ENCODE measurements at regions not wholly inside any gene's neighbourhood (a gene's known extent, or its start where the extent isn't known, plus 50 kb on each side); places are given as distances from the start of the nearest gene placed in this dataset.

DNA sequence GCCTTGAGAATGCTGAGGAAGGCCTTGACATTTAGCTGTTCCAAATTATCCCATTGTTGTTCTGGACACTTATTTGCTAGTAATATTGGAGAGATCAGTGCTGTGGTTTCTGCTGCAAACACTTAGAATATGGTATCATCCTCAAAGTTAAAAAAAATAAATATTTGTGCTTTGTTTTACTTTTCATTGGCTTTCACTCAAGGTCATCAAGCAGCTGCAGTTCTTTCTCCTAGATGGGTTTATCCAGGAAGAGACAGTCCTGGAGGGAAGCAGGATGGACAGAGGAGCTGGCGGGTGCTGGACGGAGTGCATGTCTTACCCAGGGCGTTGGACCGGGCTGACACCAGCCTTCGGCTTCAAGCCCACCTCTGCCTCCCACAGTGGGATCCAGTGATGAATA, 193.6 kb downstream of the MTRR start (continued):
- no peak for TF ChIP-seq CBFB (IDR thresholded peaks at IDR 0.05; ENCODE audit: low read depth)

DNA sequence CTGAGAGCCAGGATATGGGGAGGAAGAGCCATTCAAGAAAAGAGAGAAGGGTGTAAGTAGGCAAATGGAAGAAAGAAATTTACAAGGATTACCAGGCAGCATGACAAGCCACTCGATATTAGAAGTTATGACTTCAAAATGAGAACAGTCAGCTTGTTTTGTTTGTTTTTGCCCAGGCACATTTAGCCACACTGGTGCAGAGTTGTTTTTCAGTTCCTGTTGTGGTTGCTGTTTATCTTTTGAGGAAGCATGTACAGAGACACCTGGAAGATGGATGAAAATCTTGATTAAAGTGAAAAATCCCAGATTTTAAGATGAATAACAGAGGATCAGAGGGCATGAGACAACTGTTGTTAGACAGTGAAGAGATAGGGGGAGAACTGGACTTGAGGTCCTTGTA, 199.1 kb downstream of the MTRR start:
- Histone ChIP-seq H3K9ac (ENCODE audit: control insufficient read depth, insufficient read depth, low read length) (no peak overlapping the region), H3K79me2 (ENCODE audit: control insufficient read depth, insufficient read depth, low read length) (no peaks in the 10 kb centered on the region), H3K4me3 (no peak overlapping the region), H3K9me3 (replicated peaks; ENCODE audit: control insufficient read depth, insufficient read depth, low read length) (no peaks in the 10 kb centered on the region), H3K27ac (ENCODE audit: control insufficient read depth, insufficient read depth) (no peak overlapping the region), H3K27me3 (replicated peaks in 1 of 2; ENCODE audit: control insufficient read depth in 2 of 2, insufficient read depth in 2 of 2, low read length in 1 of 2) (no peaks in the 10 kb centered on the region), H3K36me3 (ENCODE audit: control insufficient read depth in 2 of 2, insufficient read depth in 2 of 2, low read length in 1 of 2) (no peaks in the 10 kb centered on the region), H2AFZ (ENCODE audit: control insufficient read depth, low read depth, low read length) (no peak overlapping the region), H3K4me2 (ENCODE audit: control insufficient read depth, insufficient read depth) (no peak overlapping the region), H3K4me1 (ENCODE audit: control insufficient read depth, insufficient read depth, low read length) (no peaks in the 10 kb centered on the region), H4K20me1 (ENCODE audit: control insufficient read depth, insufficient read depth) (no peaks in the 10 kb centered on the region)
- BruUV-seq (replicated peaks): no TSS peak
- in situ Hi-C loops (cut with MboI): no loop called here
- ATAC-seq: no peak
- no peak for FAIRE-seq
- TF ChIP-seq, protein P1, sequence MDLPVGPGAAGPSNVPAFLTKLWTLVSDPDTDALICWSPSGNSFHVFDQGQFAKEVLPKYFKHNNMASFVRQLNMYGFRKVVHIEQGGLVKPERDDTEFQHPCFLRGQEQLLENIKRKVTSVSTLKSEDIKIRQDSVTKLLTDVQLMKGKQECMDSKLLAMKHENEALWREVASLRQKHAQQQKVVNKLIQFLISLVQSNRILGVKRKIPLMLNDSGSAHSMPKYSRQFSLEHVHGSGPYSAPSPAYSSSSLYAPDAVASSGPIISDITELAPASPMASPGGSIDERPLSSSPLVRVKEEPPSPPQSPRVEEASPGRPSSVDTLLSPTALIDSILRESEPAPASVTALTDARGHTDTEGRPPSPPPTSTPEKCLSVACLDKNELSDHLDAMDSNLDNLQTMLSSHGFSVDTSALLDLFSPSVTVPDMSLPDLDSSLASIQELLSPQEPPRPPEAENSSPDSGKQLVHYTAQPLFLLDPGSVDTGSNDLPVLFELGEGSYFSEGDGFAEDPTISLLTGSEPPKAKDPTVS (IDR thresholded peaks at IDR 0.05; ENCODE audit: low read depth, low read length): no peak
- peak; percentile 15; the same call in 1 of the 2 replicates for TF ChIP-seq SPI1 (IDR thresholded peaks at IDR 0.05; ENCODE audit: borderline replicate concordance, insufficient read depth, low read depth, low read length)
- ChIA-PET SMC1A (ENCODE audit: uncharacterized antibody, unreplicated experiment) (no interaction called here), CTCF (no interaction called here), RAD21 (ENCODE audit: unreplicated experiment) (no interaction called here), POLR2A (no interaction called here)
- DNase-seq (ENCODE audit: low read depth, low spot score): no peak
- WGBS (ENCODE audit: insufficient coverage, insufficient replicate concordance, low lambda C conversion rate, missing lambda C conversion rate): 0% methylated on average over 1 of the region's 1 CpG
- intact Hi-C loops (cut with micrococcal nuclease; ENCODE audit: unreplicated experiment): no loop called here

DNA sequence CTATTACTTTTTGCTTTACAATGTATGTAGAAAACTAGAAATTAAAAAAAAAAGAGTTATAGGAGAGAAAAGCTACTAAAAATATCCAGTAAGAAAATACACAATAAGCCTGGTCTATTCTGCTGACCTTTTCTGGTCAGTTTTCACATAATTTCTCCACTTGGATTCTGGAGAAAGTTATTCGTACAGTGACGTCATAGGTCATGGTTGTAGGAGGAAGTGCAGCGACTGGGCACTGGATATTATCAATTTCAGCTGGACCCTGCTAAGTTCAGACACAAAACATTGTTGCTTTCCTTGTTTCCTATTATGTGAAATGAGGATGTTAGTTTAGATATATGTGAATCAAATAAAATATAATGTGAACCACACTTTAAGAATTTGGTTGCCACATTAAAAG, 201.2 kb downstream of the MTRR start:
- no TSS peak for BruUV-seq (replicated peaks)
- WGBS (ENCODE audit: insufficient coverage, insufficient replicate concordance, low lambda C conversion rate, missing lambda C conversion rate): 10% methylated on average over 3 of the region's 3 CpGs
- Histone ChIP-seq H3K79me2 (ENCODE audit: control insufficient read depth, insufficient read depth, low read length) (no peaks in the 10 kb centered on the region), H3K27ac (ENCODE audit: control insufficient read depth, insufficient read depth) (no peak overlapping the region), H3K9me3 (replicated peaks; ENCODE audit: control insufficient read depth, insufficient read depth, low read length) (no peaks in the 10 kb centered on the region), H3K27me3 (replicated peaks in 1 of 2; ENCODE audit: control insufficient read depth in 2 of 2, insufficient read depth in 2 of 2, low read length in 1 of 2) (no peaks in the 10 kb centered on the region), H3K4me3 (no peak overlapping the region), H2AFZ (ENCODE audit: control insufficient read depth, low read depth, low read length) (no peak overlapping the region), H3K4me1 (ENCODE audit: control insufficient read depth, insufficient read depth, low read length) (no peaks in the 10 kb centered on the region), H3K4me2 (ENCODE audit: control insufficient read depth, insufficient read depth) (no peak overlapping the region), H4K20me1 (ENCODE audit: control insufficient read depth, insufficient read depth) (no peaks in the 10 kb centered on the region), H3K9ac (ENCODE audit: control insufficient read depth, insufficient read depth, low read length) (no peak overlapping the region), H3K36me3 (ENCODE audit: control insufficient read depth in 2 of 2, insufficient read depth in 2 of 2, low read length in 1 of 2) (no peaks in the 10 kb centered on the region)
- intact Hi-C loops (cut with micrococcal nuclease; ENCODE audit: unreplicated experiment): no loop called here
- ChIA-PET POLR2A (no interaction called here), CTCF (no interaction called here), RAD21 (ENCODE audit: unreplicated experiment) (no interaction called here), SMC1A (ENCODE audit: uncharacterized antibody, unreplicated experiment) (no interaction called here)
- ATAC-seq (no peak), DNase-seq (ENCODE audit: low read depth, low spot score) (no peak), FAIRE-seq (no peak)
- in situ Hi-C loops (cut with MboI): no loop called here
- TF ChIP-seq MEF2A (IDR thresholded peaks at IDR 0.05; ENCODE audit: insufficient read depth, low read depth, low read length) (no peak), CBX5 (IDR thresholded peaks at IDR 0.05; ENCODE audit: low read depth) (no peak), POLR2AphosphoS2 (IDR thresholded peaks at IDR 0.05; ENCODE audit: low read depth, low read length) (no peak), MXI1 (IDR thresholded peaks at IDR 0.05; ENCODE audit: low read depth, low read length) (no peak), SREBF2 (IDR thresholded peaks at IDR 0.05; ENCODE audit: low read length) (no peak), ZZZ3 (IDR thresholded peaks at IDR 0.05; ENCODE audit: control insufficient read depth, insufficient read length, low read depth) (no peak), POLR2AphosphoS5 (IDR thresholded peaks at IDR 0.05; ENCODE audit: low read length) (no peak), SRF (IDR thresholded peaks at IDR 0.05; ENCODE audit: low read depth in 2 of 2, low read length in 2 of 2) (no peak), IRF4 (IDR thresholded peaks at IDR 0.05; ENCODE audit: low read depth, low read length) (no peak), ETV6 (conservative IDR thresholded peaks at IDR 0.05 in 1 of 2, IDR thresholded peaks at IDR 0.05 in 1 of 2; ENCODE audit: borderline replicate concordance in 1 of 2, low read depth in 1 of 2) (no peak)

Data from GM12878 (cell line).